ENCODE measurements at regions not wholly inside any gene's neighbourhood (a gene's known extent, or its start where the extent isn't known, plus 50 kb on each side); places are given as distances from the start of the nearest gene placed in this dataset.

- peak; percentile 61 for TF ChIP-seq ZNF592 (IDR thresholded peaks at IDR 0.05)
- TF ChIP-seq HCFC1 (IDR thresholded peaks at IDR 0.05; ENCODE audit: low read length) = no peak
- TF ChIP-seq, protein P1, sequence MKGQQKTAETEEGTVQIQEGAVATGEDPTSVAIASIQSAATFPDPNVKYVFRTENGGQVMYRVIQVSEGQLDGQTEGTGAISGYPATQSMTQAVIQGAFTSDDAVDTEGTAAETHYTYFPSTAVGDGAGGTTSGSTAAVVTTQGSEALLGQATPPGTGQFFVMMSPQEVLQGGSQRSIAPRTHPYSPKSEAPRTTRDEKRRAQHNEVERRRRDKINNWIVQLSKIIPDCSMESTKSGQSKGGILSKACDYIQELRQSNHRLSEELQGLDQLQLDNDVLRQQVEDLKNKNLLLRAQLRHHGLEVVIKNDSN (IDR thresholded peaks at IDR 0.05; ENCODE audit: borderline replicate concordance, extremely low read length, insufficient read depth, low read depth, low read length) = no peak
- TF ChIP-seq, protein P2, sequence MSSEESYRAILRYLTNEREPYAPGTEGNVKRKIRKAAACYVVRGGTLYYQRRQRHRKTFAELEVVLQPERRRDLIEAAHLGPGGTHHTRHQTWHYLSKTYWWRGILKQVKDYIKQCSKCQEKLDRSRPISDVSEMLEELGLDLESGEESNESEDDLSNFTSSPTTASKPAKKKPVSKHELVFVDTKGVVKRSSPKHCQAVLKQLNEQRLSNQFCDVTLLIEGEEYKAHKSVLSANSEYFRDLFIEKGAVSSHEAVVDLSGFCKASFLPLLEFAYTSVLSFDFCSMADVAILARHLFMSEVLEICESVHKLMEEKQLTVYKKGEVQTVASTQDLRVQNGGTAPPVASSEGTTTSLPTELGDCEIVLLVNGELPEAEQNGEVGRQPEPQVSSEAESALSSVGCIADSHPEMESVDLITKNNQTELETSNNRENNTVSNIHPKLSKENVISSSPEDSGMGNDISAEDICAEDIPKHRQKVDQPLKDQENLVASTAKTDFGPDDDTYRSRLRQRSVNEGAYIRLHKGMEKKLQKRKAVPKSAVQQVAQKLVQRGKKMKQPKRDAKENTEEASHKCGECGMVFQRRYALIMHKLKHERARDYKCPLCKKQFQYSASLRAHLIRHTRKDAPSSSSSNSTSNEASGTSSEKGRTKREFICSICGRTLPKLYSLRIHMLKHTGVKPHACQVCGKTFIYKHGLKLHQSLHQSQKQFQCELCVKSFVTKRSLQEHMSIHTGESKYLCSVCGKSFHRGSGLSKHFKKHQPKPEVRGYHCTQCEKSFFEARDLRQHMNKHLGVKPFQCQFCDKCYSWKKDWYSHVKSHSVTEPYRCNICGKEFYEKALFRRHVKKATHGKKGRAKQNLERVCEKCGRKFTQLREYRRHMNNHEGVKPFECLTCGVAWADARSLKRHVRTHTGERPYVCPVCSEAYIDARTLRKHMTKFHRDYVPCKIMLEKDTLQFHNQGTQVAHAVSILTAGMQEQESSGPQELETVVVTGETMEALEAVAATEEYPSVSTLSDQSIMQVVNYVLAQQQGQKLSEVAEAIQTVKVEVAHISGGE (CRISPR knock-in tag; IDR thresholded peaks at IDR 0.05) = no peak
- TF ChIP-seq FOS (IDR thresholded peaks at IDR 0.05; ENCODE audit: borderline replicate concordance, extremely low read depth, insufficient read length) = no peak
- TF ChIP-seq MEF2B (IDR thresholded peaks at IDR 0.05; ENCODE audit: partially characterized antibody, poor library complexity, severe bottlenecking) = peak; percentile 96
- TF ChIP-seq, protein P3, sequence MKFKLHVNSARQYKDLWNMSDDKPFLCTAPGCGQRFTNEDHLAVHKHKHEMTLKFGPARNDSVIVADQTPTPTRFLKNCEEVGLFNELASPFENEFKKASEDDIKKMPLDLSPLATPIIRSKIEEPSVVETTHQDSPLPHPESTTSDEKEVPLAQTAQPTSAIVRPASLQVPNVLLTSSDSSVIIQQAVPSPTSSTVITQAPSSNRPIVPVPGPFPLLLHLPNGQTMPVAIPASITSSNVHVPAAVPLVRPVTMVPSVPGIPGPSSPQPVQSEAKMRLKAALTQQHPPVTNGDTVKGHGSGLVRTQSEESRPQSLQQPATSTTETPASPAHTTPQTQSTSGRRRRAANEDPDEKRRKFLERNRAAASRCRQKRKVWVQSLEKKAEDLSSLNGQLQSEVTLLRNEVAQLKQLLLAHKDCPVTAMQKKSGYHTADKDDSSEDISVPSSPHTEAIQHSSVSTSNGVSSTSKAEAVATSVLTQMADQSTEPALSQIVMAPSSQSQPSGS (IDR thresholded peaks at IDR 0.05; ENCODE audit: low read length) = no peak
- TF ChIP-seq RCOR1 (conservative IDR thresholded peaks at IDR 0.05; ENCODE audit: low read depth, low read length) = no peak
- no peak for TF ChIP-seq NFXL1 (IDR thresholded peaks at IDR 0.05; ENCODE audit: borderline replicate concordance)
- TF ChIP-seq NFYB (IDR thresholded peaks at IDR 0.05; ENCODE audit: insufficient read depth, low read depth, low read length) = no peak
- no peak for TF ChIP-seq NFIC (IDR thresholded peaks at IDR 0.05; ENCODE audit: low read depth, low read length)
- TF ChIP-seq POLR2A (IDR thresholded peaks at IDR 0.05; ENCODE audit: low read depth, low read length) = no peak
- no peak for TF ChIP-seq ZNF384 (IDR thresholded peaks at IDR 0.05; ENCODE audit: borderline replicate concordance, low read depth, low read length)
- no peak for TF ChIP-seq SPI1 (IDR thresholded peaks at IDR 0.05; ENCODE audit: borderline replicate concordance, insufficient read depth, low read depth, low read length)
- no peak for TF ChIP-seq YBX1 (IDR thresholded peaks at IDR 0.05)
- TF ChIP-seq POLR2AphosphoS5 (IDR thresholded peaks at IDR 0.05; ENCODE audit: low read length) = no peak
Measured at GRCh38 chr12:92539976-92540781, 162.6 kb upstream of the PLEKHG7 start (continued).

Measured in GM12878 (cell line).